GM12873 (cell line): ENCODE measurements at regions not wholly inside any gene's neighbourhood (a gene's known extent, or its start where the extent isn't known, plus 50 kb on each side); places are given as distances from the start of the nearest gene placed in this dataset.

Experiments used
- TF ChIP-seq, protein P1 (sequence below): IDR thresholded peaks from 2 replicates; pipeline ENCODE4 v1.5.1; 2012; ENCODE audit warnings: low read depth, mild to moderate bottlenecking, moderate library complexity, low read length, control low read depth; ENCODE audit not compliant: insufficient read depth; ENCODE audit errors: missing control alignments

DNA sequence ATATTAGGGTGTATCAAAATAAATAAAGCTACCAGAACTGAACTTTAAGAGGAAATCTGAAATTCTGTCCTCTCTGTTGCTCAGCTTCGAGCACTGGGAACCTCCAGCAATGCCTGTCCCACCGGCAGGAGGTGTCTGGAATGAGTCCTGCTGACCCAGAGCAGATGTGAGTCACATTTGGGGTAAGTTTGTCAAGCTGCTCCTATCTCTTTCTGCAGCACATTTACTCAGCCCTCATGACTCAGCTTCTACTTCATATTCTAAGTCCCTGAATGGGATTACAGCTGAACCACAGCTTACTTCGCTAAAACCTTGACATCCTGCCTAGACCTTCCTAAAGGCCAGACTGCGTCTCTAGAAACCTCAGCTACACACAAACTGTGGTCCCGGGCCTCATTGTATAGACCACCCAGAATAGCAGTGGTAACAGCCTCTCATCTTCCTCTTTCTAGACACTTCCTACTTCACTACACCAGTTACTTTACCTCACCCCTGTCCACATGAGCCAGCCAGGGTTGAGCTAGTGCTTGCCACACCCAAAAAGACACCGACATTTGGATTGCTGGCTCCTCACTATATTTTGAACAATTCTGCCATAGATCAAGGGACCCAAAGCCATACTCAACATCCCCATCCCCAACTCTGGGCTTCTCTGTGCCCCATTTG lies 109.6 kb upstream of the TMCO5A start:
- TF ChIP-seq, protein P1, sequence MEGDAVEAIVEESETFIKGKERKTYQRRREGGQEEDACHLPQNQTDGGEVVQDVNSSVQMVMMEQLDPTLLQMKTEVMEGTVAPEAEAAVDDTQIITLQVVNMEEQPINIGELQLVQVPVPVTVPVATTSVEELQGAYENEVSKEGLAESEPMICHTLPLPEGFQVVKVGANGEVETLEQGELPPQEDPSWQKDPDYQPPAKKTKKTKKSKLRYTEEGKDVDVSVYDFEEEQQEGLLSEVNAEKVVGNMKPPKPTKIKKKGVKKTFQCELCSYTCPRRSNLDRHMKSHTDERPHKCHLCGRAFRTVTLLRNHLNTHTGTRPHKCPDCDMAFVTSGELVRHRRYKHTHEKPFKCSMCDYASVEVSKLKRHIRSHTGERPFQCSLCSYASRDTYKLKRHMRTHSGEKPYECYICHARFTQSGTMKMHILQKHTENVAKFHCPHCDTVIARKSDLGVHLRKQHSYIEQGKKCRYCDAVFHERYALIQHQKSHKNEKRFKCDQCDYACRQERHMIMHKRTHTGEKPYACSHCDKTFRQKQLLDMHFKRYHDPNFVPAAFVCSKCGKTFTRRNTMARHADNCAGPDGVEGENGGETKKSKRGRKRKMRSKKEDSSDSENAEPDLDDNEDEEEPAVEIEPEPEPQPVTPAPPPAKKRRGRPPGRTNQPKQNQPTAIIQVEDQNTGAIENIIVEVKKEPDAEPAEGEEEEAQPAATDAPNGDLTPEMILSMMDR: no peak

DNA sequence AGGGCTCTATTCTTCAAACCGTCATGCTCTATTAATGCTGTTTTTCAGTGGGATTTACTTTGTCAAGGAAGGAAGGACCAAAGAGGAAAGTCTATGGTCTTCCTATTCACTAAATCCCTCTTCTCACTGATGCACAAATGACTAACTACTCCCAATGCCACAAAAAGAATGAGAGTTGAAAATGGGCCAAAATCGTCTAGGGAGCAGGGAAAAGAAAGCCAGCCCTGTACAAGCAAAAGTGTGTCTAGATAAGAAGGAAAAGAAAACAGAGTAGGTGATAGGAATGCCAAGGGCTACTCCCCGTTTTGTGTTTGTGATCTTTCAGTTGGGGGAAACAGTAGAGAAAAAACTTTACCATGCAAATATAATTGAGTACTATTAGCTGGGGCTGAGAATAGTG lies 97.2 kb upstream of the TMCO5A start:
- TF ChIP-seq, protein P1: no peak

DNA sequence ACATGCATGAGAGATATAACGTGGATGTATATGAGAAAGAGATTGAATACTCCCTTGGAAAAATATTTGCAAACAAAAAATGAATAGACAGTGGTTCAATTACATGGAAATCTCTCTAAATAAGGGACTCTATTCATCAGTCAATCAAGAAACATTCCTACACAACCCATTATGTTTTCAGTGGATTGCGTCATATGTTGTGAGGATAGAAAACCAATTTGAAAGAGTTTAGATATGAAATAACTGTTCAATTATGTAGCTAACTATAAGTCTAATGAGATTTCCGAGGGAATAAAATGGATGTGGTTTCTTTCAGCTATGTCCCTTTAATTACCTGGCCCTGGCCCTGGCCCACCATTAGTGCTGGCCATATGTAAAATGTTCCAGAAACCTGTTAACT lies 86.7 kb upstream of the TMCO5A start:
- TF ChIP-seq, protein P1: no peak

DNA sequence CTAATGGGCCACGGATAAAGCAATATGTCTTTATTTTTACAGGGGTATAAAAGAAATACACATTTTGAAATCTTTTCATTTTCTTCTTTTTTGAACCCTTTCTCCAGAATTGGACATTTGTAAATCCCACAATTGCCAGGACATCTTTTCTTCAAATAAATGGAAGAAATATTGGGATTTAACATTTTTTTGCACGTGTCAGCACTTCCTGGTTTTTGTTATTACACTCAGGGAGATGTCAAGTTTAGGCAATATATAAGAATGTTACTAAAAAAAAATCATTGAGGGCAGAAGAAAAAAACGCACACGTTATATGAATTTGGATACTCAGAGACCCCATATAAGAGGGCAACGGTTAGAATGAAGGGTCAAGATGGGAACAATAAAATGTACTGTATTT lies 78.3 kb upstream of the TMCO5A start:
- TF ChIP-seq, protein P1: no peak

DNA sequence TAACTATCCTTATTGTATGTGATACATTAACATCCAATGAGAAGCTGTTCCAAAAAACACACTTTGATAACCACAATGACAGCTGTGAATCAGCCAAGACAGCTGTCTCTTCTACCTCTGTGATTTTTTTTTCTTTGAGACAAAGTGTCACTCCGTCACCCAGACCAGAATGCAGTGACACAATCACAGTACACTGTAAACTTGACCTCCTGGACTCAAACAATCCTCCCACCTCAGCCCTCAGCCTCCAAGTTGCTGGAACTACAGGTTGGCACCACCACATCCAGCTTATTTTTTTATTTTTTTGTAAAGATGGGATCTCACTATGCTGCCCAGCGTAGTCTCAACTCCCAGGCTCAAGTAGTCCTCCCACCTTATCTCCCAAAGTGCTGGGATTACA lies 73.5 kb upstream of the TMCO5A start:
- TF ChIP-seq, protein P1: no peak

DNA sequence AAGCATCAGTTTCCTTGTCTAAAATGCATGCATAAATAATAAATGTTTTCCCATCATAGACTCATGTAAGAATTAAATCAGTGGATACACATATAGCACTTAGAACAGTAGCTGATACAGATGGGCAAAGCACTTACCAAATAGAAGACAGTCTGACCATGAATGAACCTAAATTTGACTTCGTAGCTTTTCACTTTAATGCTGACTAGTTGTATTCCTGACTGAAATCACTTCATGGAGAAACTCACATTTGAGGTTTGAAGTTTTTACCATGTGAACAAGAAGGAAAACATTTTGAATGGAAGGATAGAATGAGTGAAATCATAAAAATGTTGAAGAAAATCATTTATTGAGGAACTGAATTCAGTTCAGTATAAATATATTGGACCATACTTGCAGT lies 68.8 kb upstream of the TMCO5A start:
- TF ChIP-seq, protein P1: no peak

DNA sequence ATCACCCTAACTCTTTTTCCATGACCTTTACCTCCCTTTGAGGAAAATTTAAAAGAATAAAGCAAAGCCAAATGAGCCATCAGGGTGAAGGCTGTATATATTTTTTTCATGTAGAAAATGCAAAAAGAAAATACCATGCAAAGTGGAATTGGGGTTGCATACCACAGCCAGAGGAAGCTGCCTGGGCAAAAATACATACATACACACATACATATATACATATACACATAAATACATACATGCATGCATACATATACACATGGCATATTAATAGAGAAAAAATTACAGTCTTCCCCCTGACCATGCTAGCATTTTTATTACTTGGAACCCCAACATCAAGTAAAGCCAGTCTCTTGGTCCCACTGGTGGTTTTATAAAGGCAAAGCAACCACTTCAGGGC lies 63.7 kb upstream of the TMCO5A start:
- TF ChIP-seq, protein P1: no peak
